H1 (cell line): ENCODE measurements at regions not wholly inside any gene's neighbourhood (a gene's known extent, or its start where the extent isn't known, plus 50 kb on each side); places are given as distances from the start of the nearest gene placed in this dataset.

Source experiments
- CTCF ChIA-PET: fragments of 300-600 bp; sonication (Branson Sonifier 250); formaldehyde crosslinking; loops from one replicate; lab custom pipeline; 2021; ENCODE audit not compliant: partially characterized antibody; lab: Charles Lee
- POLR2A ChIA-PET: fragments of 300-600 bp; sonication (Branson Sonifier 250); formaldehyde crosslinking; loops from one replicate; lab custom pipeline; 2021; ENCODE audit warnings: inconsistent platforms; ENCODE audit not compliant: partially characterized antibody; lab: Charles Lee
- DNase-seq, 2 experiments: peaks; one replicate each; pipeline versions ENCODE4 v3.0.0 to v3.0.0-alpha.2; 2010 to 2022; ENCODE audit warnings: low spot score in 2 of 2, low read depth in 1 of 2, mixed read lengths in 1 of 2
- FAIRE-seq: peaks from 2 replicates; lab custom pipeline; 2011; peaks lifted over from hg19 to GRCh38; lab: Jason Lieb, UNC
- H2AFZ ChIP-seq: 2 replicates; pipeline ENCODE4 v1.8.1; 2012; ENCODE audit warnings: low read length, inconsistent platforms
- H2AK5ac ChIP-seq: 2 replicates; pipeline ENCODE4 v1.6.1; 2013; ENCODE audit warnings: low read depth, low read length
- H2BK120ac ChIP-seq: replicated peaks from 2 replicates; pipeline ENCODE3; 2013; ENCODE audit warnings: low read depth, low read length, inconsistent platforms
- H2BK12ac ChIP-seq: 2 replicates; pipeline ENCODE4 v1.6.1; 2013; ENCODE audit warnings: low read depth, low read length
- H2BK15ac ChIP-seq: 2 replicates; pipeline ENCODE4 v1.6.1; 2013; ENCODE audit warnings: low read length
- H2BK20ac ChIP-seq: 2 replicates; pipeline ENCODE4 v1.6.1; 2013; ENCODE audit warnings: low read length
- H2BK5ac ChIP-seq: 2 replicates; pipeline ENCODE4 v1.6.1; 2013; ENCODE audit warnings: low read depth, low read length
- H3K14ac ChIP-seq: 2 replicates; pipeline ENCODE4 v1.6.1; 2013; ENCODE audit warnings: inconsistent platforms; ENCODE audit not compliant: insufficient read length
- H3K18ac ChIP-seq: 2 replicates; pipeline ENCODE4 v1.6.1; 2013; ENCODE audit warnings: low read length; ENCODE audit errors: extremely low read depth
- H3K23ac ChIP-seq: 2 replicates; pipeline ENCODE4 v1.6.1; 2013; ENCODE audit warnings: inconsistent platforms; ENCODE audit not compliant: insufficient read length
- H3K23me2 ChIP-seq: 2 replicates; pipeline ENCODE4 v1.6.1; 2013; ENCODE audit warnings: low read depth, low read length
- H3K27ac ChIP-seq: 2 replicates; pipeline ENCODE4 v1.6.1; 2011; ENCODE audit warnings: low read depth, low read length, inconsistent platforms
- H3K27me3 ChIP-seq, 4 experiments: replicated peaks in 1 of 4; 1 replicate in 1 of 4; 2 replicates in 3 of 4; pipeline versions ENCODE4 v1.6.1 to v1.8.1; 2011 to 2013; ENCODE audit warnings: low read length in 3 of 4, mild to moderate bottlenecking in 3 of 4, inconsistent platforms in 2 of 4, mixed read lengths in 2 of 4, moderate library complexity in 1 of 4; ENCODE audit not compliant: control insufficient read depth in 3 of 4, insufficient read depth in 3 of 4; ENCODE audit errors: extremely low read depth in 1 of 4
- H3K36me3 ChIP-seq, 4 experiments: 2 replicates each; pipeline versions ENCODE4 v1.6.1 to v1.8.1; 2011 to 2013; ENCODE audit warnings: mild to moderate bottlenecking in 4 of 4, low read length in 3 of 4, moderate library complexity in 2 of 4, control low read depth in 1 of 4, inconsistent platforms in 1 of 4; ENCODE audit not compliant: insufficient read depth in 4 of 4, control insufficient read depth in 2 of 4
- H3K4ac ChIP-seq: replicated peaks from 2 replicates; pipeline ENCODE3; 2013; ENCODE audit warnings: low read length, low read depth, mixed read lengths, inconsistent platforms; ENCODE audit not compliant: insufficient read length
- H3K4me1 ChIP-seq, 4 experiments: replicated peaks in 1 of 4; 1 replicate in 1 of 4; 2 replicates in 3 of 4; pipeline versions ENCODE4 v1.6.1 to v1.8.1; 2011 to 2013; ENCODE audit warnings: low read length in 3 of 4, inconsistent platforms in 2 of 4, mixed read lengths in 1 of 4; ENCODE audit not compliant: insufficient read depth in 4 of 4, control insufficient read depth in 3 of 4
- H3K4me2 ChIP-seq, 2 experiments: 2 replicates each; pipeline versions ENCODE4 v1.6.1 to v1.8.1; 2011 to 2013; ENCODE audit warnings: low read depth in 2 of 2, low read length in 2 of 2, control low read depth in 1 of 2, inconsistent platforms in 1 of 2, mild to moderate bottlenecking in 1 of 2; ENCODE audit not compliant: insufficient read depth in 1 of 2
- H3K4me3 ChIP-seq, 4 experiments: fragments of 200-600, 300-600 bp in 1 of 4; sonication (generic), shearing (Covaris generic), sonication (Bioruptor Twin) in 1 of 4; 2 replicates each; pipeline versions ENCODE4 v1.5.1 to v1.8.1; 2011 to 2016; ENCODE audit warnings: low read length in 4 of 4, low read depth in 3 of 4, control low read depth in 2 of 4, inconsistent platforms in 2 of 4, mild to moderate bottlenecking in 2 of 4, mixed read lengths in 1 of 4, moderate library complexity in 1 of 4; ENCODE audit not compliant: insufficient read depth in 2 of 4; ENCODE audit errors: extremely low read depth in 1 of 4
- H3K56ac ChIP-seq: replicated peaks from 2 replicates; pipeline ENCODE3; 2013; ENCODE audit warnings: low read depth, mild to moderate bottlenecking, mixed read lengths, low read length, inconsistent platforms; ENCODE audit not compliant: insufficient read length
- H3K79me1 ChIP-seq: 2 replicates; pipeline ENCODE4 v1.6.1; 2013; ENCODE audit warnings: low read depth, low read length, control low read depth
- H3K79me2 ChIP-seq, 2 experiments: 2 replicates each; pipeline versions ENCODE4 v1.6.1 to v1.8.1; 2012 to 2013; ENCODE audit warnings: low read length in 2 of 2, mild to moderate bottlenecking in 2 of 2, inconsistent platforms in 1 of 2; ENCODE audit not compliant: insufficient read depth in 2 of 2, control insufficient read depth in 1 of 2
- H3K9ac ChIP-seq, 4 experiments: replicated peaks in 1 of 4; 1 replicate in 1 of 4; 2 replicates in 3 of 4; pipeline versions ENCODE4 v1.6.1 to v1.8.1; 2011 to 2013; ENCODE audit warnings: low read depth in 3 of 4, low read length in 3 of 4, control low read depth in 2 of 4, mild to moderate bottlenecking in 2 of 4, moderate library complexity in 2 of 4, inconsistent platforms in 1 of 4; ENCODE audit errors: extremely low read depth in 1 of 4
- H3K9me3 ChIP-seq, 2 experiments: 2 replicates each; pipeline versions ENCODE4 v1.6.1 to v1.8.1; 2012 to 2013; ENCODE audit warnings: mild to moderate bottlenecking in 2 of 2, moderate library complexity in 2 of 2, control low read depth in 1 of 2, inconsistent platforms in 1 of 2, low read depth in 1 of 2, low read length in 1 of 2, mixed read lengths in 1 of 2; ENCODE audit not compliant: insufficient read depth in 2 of 2
- H4K20me1 ChIP-seq, 2 experiments: replicated peaks in 1 of 2; 2 replicates each; pipeline versions ENCODE3 to v1.8.1; 2011 to 2013; ENCODE audit warnings: inconsistent platforms in 2 of 2, low read length in 2 of 2, mild to moderate bottlenecking in 1 of 2; ENCODE audit not compliant: insufficient read depth in 2 of 2, control insufficient read depth in 1 of 2
- H4K5ac ChIP-seq: 2 replicates; pipeline ENCODE4 v1.6.1; 2013; ENCODE audit warnings: low read length, low read depth, mixed read lengths, inconsistent platforms; ENCODE audit not compliant: insufficient read length
- H4K8ac ChIP-seq: 2 replicates; pipeline ENCODE4 v1.8.0; 2013; ENCODE audit warnings: mild to moderate bottlenecking, moderate library complexity, low read length, inconsistent platforms; ENCODE audit not compliant: insufficient read depth; ENCODE audit errors: extremely low read depth
- H4K91ac ChIP-seq: replicated peaks from 2 replicates; pipeline ENCODE3; 2013; ENCODE audit warnings: low read length, mixed read lengths, inconsistent platforms; ENCODE audit not compliant: insufficient read length
- EZH2 ChIP-seq: fragments of 200-600 bp; sonication (generic); IDR thresholded peaks from 2 replicates; pipeline ENCODE4 v1.7.1; 2012; ENCODE audit warnings: low read depth, mild to moderate bottlenecking, moderate library complexity, low read length, inconsistent platforms; ENCODE audit not compliant: severe bottlenecking
- GABPA ChIP-seq: IDR thresholded peaks from 2 replicates; pipeline ENCODE4 v1.6.1; 2011; ENCODE audit warnings: mild to moderate bottlenecking, low read length, moderate library complexity, borderline replicate concordance; ENCODE audit not compliant: insufficient read depth
- SAP30 ChIP-seq: fragments of 300-600 bp; sonication (generic); IDR thresholded peaks from 2 replicates; pipeline ENCODE4 v1.7.1; 2012; ENCODE audit warnings: low read length, moderate library complexity, mild to moderate bottlenecking, inconsistent platforms; ENCODE audit not compliant: insufficient read depth, insufficient replicate concordance
- USF2 ChIP-seq: IDR thresholded peaks from 2 replicates; pipeline ENCODE4 v1.6.1; 2011; ENCODE audit warnings: low read length, improper control_type of control experiment
- WGBS, 2 experiments: shearing (Covaris generic) in 1 of 2; methylation state at CpG; one replicate each; pipeline versions ENCODE4 v1.1.6 to v1.1.7; 2013 to 2015; ENCODE audit warnings: low lambda C conversion rate in 2 of 2, mixed read lengths in 2 of 2, inconsistent platforms in 1 of 2, low coverage in 1 of 2, missing lambda C conversion rate in 1 of 2; ENCODE audit not compliant: insufficient replicate concordance in 2 of 2, insufficient coverage in 1 of 2, insufficient read length in 1 of 2; ENCODE audit errors: extremely low coverage in 1 of 2, missing lambda C conversion rate in 1 of 2; 5-methylcytosine and 5-hydroxymethylcytosine counted together

DNA sequence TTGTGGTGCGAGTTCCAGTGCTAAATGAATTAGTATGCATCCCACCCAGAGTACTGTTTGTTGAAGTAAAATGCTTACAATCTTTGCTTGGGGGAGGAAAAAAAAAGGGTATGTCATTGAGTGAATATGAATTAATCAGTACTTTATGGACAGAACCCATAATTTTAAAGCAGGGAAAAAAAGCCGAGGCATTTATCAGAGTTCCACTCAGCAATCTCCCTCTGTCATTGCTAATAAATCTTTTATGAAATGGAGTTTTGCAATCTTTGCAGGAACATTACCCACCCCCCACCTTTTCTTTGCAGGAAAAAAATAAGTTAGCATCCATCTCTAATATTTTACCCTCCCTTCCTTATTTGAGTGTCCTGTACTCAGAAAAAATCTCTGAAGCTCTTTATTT, 127.9 kb upstream of the TMPO start:
- no peak overlapping the region for H3K4me3 ChIP-seq
- FAIRE-seq, result no peak
- CTCF ChIA-PET, result interaction anchor here (2.0 kb wide), 1 partner anchor 38 kb away, joined by 5 read pairs; no protein-coding TSS in a partner anchor

More for the DNA sequence above, 127.9 kb upstream of the TMPO start:
- Histone ChIP-seq H3K27ac (no peak overlapping the region), H2BK12ac (no peak overlapping the region), H2BK20ac (no peak overlapping the region), H4K8ac (no peak overlapping the region), H3K9me3 (no peaks in the 10 kb centered on the region), H3K79me2 (no peaks in the 10 kb centered on the region), H3K79me1 (no peaks in the 10 kb centered on the region), H3K14ac (no peak overlapping the region), H4K20me1 (no peaks in the 10 kb centered on the region), H3K56ac (no peak overlapping the region), H4K91ac (no peak overlapping the region), H3K4ac (no peak overlapping the region), H3K27me3 (no peaks in the 10 kb centered on the region), H2BK5ac (no peak overlapping the region), H3K18ac (no peak overlapping the region), H3K23me2 (no peaks in the 10 kb centered on the region), H3K23ac (no peak overlapping the region), H3K4me2 (no peak overlapping the region), H3K36me3 (no peaks in the 10 kb centered on the region), H4K5ac (no peak overlapping the region), H3K9ac (no peak overlapping the region), H2AFZ (no peak overlapping the region), H2AK5ac (no peak overlapping the region), H2BK120ac (no peak overlapping the region), H2BK15ac (no peak overlapping the region), H3K4me1 (no peaks in the 10 kb centered on the region; a peak in 1 of 7 replicates)
- POLR2A ChIA-PET, result interaction anchor here (1.1 kb wide), 1 partner anchor 12 kb away, joined by 3 read pairs; no protein-coding TSS in a partner anchor
- DNase-seq, result no peak
- WGBS, 2 experiments, result 87% methylated on average over 2 of the region's 2 CpGs; no CpG with 5 or more reads in 1 of the 2 experiments
- TF ChIP-seq EZH2 (no peak), USF2 (no peak), GABPA (no peak), SAP30 (no peak)
